Panc1 (cell line): ENCODE measurements at regions not wholly inside any gene's neighbourhood (a gene's known extent, or its start where the extent isn't known, plus 50 kb on each side); places are given as distances from the start of the nearest gene placed in this dataset.

Experiments used
- ATAC-seq: fragments of 200-7000 bp; cut with Tn5 transposase; 2 replicates; pipeline ENCODE4 v1.9.1; 2020; ENCODE audit warnings: mild to moderate bottlenecking, moderate library complexity
- BruUV-seq: library from RNA; stranded (reverse); fragments of 400-500 nt; replicated peaks from 2 replicates; lab custom pipeline; 2021; lab: Mats Ljungman, UMichigan
- CTCF ChIA-PET: fragments of 300-600 bp; sonication (Branson Sonifier 250); formaldehyde crosslinking; loops from one replicate; lab custom pipeline; 2022; ENCODE audit warnings: antibody characterized with exemption; lab: Charles Lee
- POLR2A ChIA-PET: fragments of 300-600 bp; sonication (Branson Sonifier 250); formaldehyde crosslinking; loops from one replicate; lab custom pipeline; 2022; ENCODE audit warnings: antibody characterized with exemption; lab: Charles Lee
- DNase-seq: peaks from one replicate; pipeline ENCODE4 v3.0.0-alpha.2; 2010; ENCODE audit warnings: low read depth, low spot score
- H3K27ac ChIP-seq: 2 replicates; pipeline ENCODE4 v1.5.1; 2011; ENCODE audit warnings: mild to moderate bottlenecking, low read length, inconsistent platforms
- H3K27me3 ChIP-seq: fragments of 200-500 bp; sonication (Bioruptor generic); 2 replicates; pipeline ENCODE4 v1.6.0; 2014; ENCODE audit warnings: low read length, inconsistent platforms; ENCODE audit not compliant: control insufficient read depth, insufficient read depth
- H3K36me3 ChIP-seq: fragments of 200-500 bp; sonication (Bioruptor generic); 2 replicates; pipeline ENCODE4 v1.5.1; 2014; ENCODE audit warnings: inconsistent platforms, mild to moderate bottlenecking, low read length, moderate library complexity; ENCODE audit not compliant: control insufficient read depth, insufficient read depth
- H3K4me1 ChIP-seq: 2 replicates; pipeline ENCODE4 v1.5.1; 2011; ENCODE audit warnings: inconsistent platforms, mild to moderate bottlenecking, low read length, moderate library complexity; ENCODE audit not compliant: control insufficient read depth, insufficient read depth
- H3K4me3 ChIP-seq, 2 experiments: 2 replicates each; pipeline ENCODE4 v1.5.1; 2011 to 2012; ENCODE audit warnings: low read depth in 2 of 2, low read length in 2 of 2, mild to moderate bottlenecking in 2 of 2, inconsistent platforms in 1 of 2, moderate library complexity in 1 of 2
- H3K9me3 ChIP-seq: fragments of 200-500 bp; sonication (Bioruptor generic); 2 replicates; pipeline ENCODE4 v1.5.1; 2014; ENCODE audit warnings: low read depth, mild to moderate bottlenecking, inconsistent platforms, low read length, moderate library complexity; ENCODE audit not compliant: control insufficient read depth, insufficient read depth
- CTCF ChIP-seq: fragments of 450-650 bp; IDR thresholded peaks from 2 replicates; pipeline ENCODE4 v1.5.1; 2017; ENCODE audit warnings: mild to moderate bottlenecking
- POLR2AphosphoS5 ChIP-seq: IDR thresholded peaks from 2 replicates; pipeline ENCODE4 v1.6.1; 2012; ENCODE audit warnings: mild to moderate bottlenecking, low read depth, low read length, moderate library complexity
- REST ChIP-seq, 2 experiments: IDR thresholded peaks; 2 replicates each; pipeline ENCODE4 v1.6.1; 2011 to 2012; ENCODE audit warnings: low read depth in 2 of 2, control low read depth in 1 of 2, low read length in 1 of 2, mild to moderate bottlenecking in 1 of 2, moderate library complexity in 1 of 2; ENCODE audit not compliant: insufficient read depth in 1 of 2
- SIN3A ChIP-seq: IDR thresholded peaks from 2 replicates; pipeline ENCODE4 v1.6.1; 2012; ENCODE audit warnings: low read depth, mild to moderate bottlenecking, low read length, moderate library complexity, borderline replicate concordance; ENCODE audit not compliant: insufficient read depth
- TCF7L2 ChIP-seq: IDR thresholded peaks from 2 replicates; pipeline ENCODE4 v1.6.1; 2011; ENCODE audit warnings: mild to moderate bottlenecking, low read depth, low read length, inconsistent platforms
- in situ Hi-C: cut with HindIII; loops from 2 replicates; pipeline ENCODE4 v1.10.0; 2016; ENCODE audit warnings: low sequenced_read_pairs, low pct_unique_long_range_greater_than_20kb
- intact Hi-C: fragments of 100-400 bp; cut with micrococcal nuclease; formaldehyde crosslinking; loops from one replicate; pipeline ENCODE4 v1.10.0; 2022; ENCODE audit not compliant: unreplicated experiment

GRCh38 chr4:129371926-129372325, 276.0 kb downstream of the C4orf33 start:
- Histone ChIP-seq H3K36me3 (no peaks in the 10 kb centered on the region), H3K4me3 (no peak overlapping the region), H3K27ac (no peak overlapping the region), H3K9me3 (no peaks in the 10 kb centered on the region), H3K27me3 (no peaks in the 10 kb centered on the region), H3K4me1 (no peaks in the 10 kb centered on the region)
- TF ChIP-seq REST (IDR thresholded peaks at IDR 0.05; ENCODE audit: insufficient read depth in 1 of 2, low read depth in 2 of 2, low read length in 1 of 2) (no peak), TCF7L2 (no peak)
- in situ Hi-C loops, result no loop called here
- no peak for ATAC-seq
- no peak for DNase-seq
- CTCF ChIA-PET, result no interaction called here
- POLR2A ChIA-PET, result no interaction called here
- BruUV-seq, result no TSS peak
- intact Hi-C loops, result no loop called here

- in situ Hi-C loops, result no loop called here
- Histone ChIP-seq H3K36me3 (no peaks in the 10 kb centered on the region), H3K4me3 (no peak overlapping the region), H3K27me3 (no peaks in the 10 kb centered on the region), H3K4me1 (no peaks in the 10 kb centered on the region), H3K9me3 (no peaks in the 10 kb centered on the region), H3K27ac (no peak overlapping the region)
- CTCF ChIA-PET, result interaction anchor here (0.7 kb wide), 1 partner anchor 245 kb away, joined by 4 read pairs; no protein-coding TSS in a partner anchor
- no TSS peak for BruUV-seq
- POLR2A ChIA-PET, result no interaction called here
- TF ChIP-seq SIN3A (no peak), POLR2AphosphoS5 (no peak), TCF7L2 (no peak), REST (IDR thresholded peaks at IDR 0.05; ENCODE audit: insufficient read depth in 1 of 2, low read depth in 2 of 2, low read length in 1 of 2) (no peak), CTCF (no peak)
- DNase-seq (no peak), ATAC-seq (no peak)
- intact Hi-C loops, result no loop called here
Observed at GRCh38 chr4:129377131-129377845, 281.3 kb downstream of the C4orf33 start.
